ENCODE measurements at regions not wholly inside any gene's neighbourhood (a gene's known extent, or its start where the extent isn't known, plus 50 kb on each side); places are given as distances from the start of the nearest gene placed in this dataset.

DNA sequence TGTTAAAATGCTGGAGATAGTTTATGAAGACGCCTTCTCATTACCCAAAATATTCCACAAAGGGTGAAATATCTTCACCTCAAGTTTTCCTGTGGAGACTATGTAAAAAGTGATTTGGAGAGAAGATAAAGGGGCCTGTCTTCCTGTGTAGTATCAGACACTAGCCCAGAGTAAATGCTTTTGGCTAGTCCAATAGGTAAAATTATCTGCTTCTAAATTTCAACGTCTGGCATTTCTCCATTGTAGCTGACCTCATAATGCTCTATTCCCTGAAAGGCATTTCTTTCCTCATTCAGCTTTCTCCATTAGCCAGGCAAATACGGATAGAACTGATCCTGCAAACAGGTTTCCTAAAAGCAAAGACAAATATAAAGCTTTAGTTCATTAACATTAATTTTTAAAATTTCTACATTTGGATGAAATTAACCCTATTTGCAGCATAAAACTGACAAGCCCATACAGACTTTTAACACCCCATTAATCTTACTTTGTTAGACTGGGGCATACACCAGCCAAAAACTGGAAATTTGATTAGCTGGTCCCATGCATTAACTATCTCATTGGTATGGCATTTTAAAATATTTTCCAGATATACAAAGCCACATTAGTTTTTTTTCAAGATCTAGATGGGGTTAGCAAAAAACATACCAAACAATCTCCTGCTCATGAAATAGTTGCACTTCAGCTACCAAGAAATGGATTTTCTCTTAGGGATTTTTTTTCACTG lies 548.8 kb downstream of the EFNA5 start:
- Histone ChIP-seq H3K4ac (ENCODE audit: low read depth, low read length) (no peak overlapping the region), H2AK5ac (ENCODE audit: insufficient read length, low read length) (no peak overlapping the region), H3K79me1 (ENCODE audit: insufficient read depth, low read depth, low read length, poor library complexity, severe bottlenecking) (no peaks in the 10 kb centered on the region), H2BK15ac (ENCODE audit: low read depth, low read length) (no peak overlapping the region), H2BK12ac (ENCODE audit: insufficient read length, low read depth, low read length) (no peak overlapping the region), H4K20me1 (ENCODE audit: control insufficient read depth, insufficient read depth, insufficient read length) (no peaks in the 10 kb centered on the region), H4K8ac (replicated peaks; ENCODE audit: insufficient read length, low read depth, low read length) (no peak overlapping the region), H3K9me3 (ENCODE audit: control insufficient read depth, low read depth, low read length) (no peaks in the 10 kb centered on the region), H3K27ac (ENCODE audit: insufficient read length, low read depth, low read length) (no peak overlapping the region), H3K23me2 (ENCODE audit: insufficient read length, low read depth, low read length, poor library complexity, severe bottlenecking) (peaks cover 3% of the 10 kb centered on the region), H2BK5ac (ENCODE audit: insufficient read length, low read length) (no peak overlapping the region), H3K9ac (ENCODE audit: extremely low read depth, insufficient read length, low read length) (no peak overlapping the region), H2BK120ac (ENCODE audit: low read depth, low read length, poor library complexity, severe bottlenecking) (no peak overlapping the region), H3K79me2 (ENCODE audit: insufficient read depth, low read length) (no peaks in the 10 kb centered on the region), H3T11ph (ENCODE audit: low read length) (no peak overlapping the region), H2AFZ (ENCODE audit: low read length) (no peak overlapping the region), H3K4me2 (ENCODE audit: insufficient read depth, insufficient read length, low read length) (no peak overlapping the region), H3K18ac (ENCODE audit: insufficient read length, low read depth, low read length) (no peak overlapping the region), H3K14ac (ENCODE audit: insufficient read depth, low read length) (no peak overlapping the region), H3K27me3 (ENCODE audit: insufficient read depth, low read length) (no peaks in the 10 kb centered on the region), H3K4me1 (ENCODE audit: insufficient read depth, low read length) (peaks cover 8% of the 10 kb centered on the region), H4K91ac (ENCODE audit: insufficient read length, low read depth, low read length) (no peak overlapping the region), H3K23ac (ENCODE audit: insufficient read length, low read depth, low read length) (no peak overlapping the region), H3K56ac (ENCODE audit: insufficient read length, low read depth, low read length) (no peak overlapping the region), H4K5ac (ENCODE audit: insufficient read length, low read depth, low read length) (no peak overlapping the region), H2BK20ac (ENCODE audit: low read depth, low read length, poor library complexity, severe bottlenecking) (no peak overlapping the region)
- Mint-ChIP-seq H3K4me1 (peaks cover 35 to 36% of the 10 kb centered on the region in 2 experiments), H3K27me3 (ENCODE audit: low read depth) (no peaks in the 10 kb centered on the region), H3K27ac (no peak overlapping the region), H3K9me3 (no peaks in the 10 kb centered on the region), H3K4me3 (no peak overlapping the region), H3K36me3 (ENCODE audit: insufficient read depth in 1 of 3, low read depth in 3 of 3) (no peaks in the 10 kb centered on the region)
- no peak for DNase-seq
- no CpG with 5 or more reads among the region's 3 CpGs for WGBS (ENCODE audit: extremely low coverage, insufficient read length, low lambda C conversion rate)
- TF ChIP-seq, protein P1, sequence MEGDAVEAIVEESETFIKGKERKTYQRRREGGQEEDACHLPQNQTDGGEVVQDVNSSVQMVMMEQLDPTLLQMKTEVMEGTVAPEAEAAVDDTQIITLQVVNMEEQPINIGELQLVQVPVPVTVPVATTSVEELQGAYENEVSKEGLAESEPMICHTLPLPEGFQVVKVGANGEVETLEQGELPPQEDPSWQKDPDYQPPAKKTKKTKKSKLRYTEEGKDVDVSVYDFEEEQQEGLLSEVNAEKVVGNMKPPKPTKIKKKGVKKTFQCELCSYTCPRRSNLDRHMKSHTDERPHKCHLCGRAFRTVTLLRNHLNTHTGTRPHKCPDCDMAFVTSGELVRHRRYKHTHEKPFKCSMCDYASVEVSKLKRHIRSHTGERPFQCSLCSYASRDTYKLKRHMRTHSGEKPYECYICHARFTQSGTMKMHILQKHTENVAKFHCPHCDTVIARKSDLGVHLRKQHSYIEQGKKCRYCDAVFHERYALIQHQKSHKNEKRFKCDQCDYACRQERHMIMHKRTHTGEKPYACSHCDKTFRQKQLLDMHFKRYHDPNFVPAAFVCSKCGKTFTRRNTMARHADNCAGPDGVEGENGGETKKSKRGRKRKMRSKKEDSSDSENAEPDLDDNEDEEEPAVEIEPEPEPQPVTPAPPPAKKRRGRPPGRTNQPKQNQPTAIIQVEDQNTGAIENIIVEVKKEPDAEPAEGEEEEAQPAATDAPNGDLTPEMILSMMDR (conservative IDR thresholded peaks at IDR 0.05), result no peak
